Type B pancreatic cell (in vitro differentiated cells): ENCODE measurements at regions not wholly inside any gene's neighbourhood (a gene's known extent, or its start where the extent isn't known, plus 50 kb on each side); places are given as distances from the start of the nearest gene placed in this dataset.

Experiments used
- DNase-seq: peaks from one replicate; pipeline ENCODE4 v3.0.0; 2021; ENCODE audit warnings: mixed read lengths; ENCODE audit not compliant: unreplicated experiment; ENCODE audit errors: extremely low spot score
- H3K27ac Mint-ChIP-seq: 2 replicates; pipeline ENCODE4 v1.8.0; 2021; ENCODE audit warnings: mild to moderate bottlenecking, mixed read lengths
- H3K27me3 Mint-ChIP-seq: 2 replicates; pipeline ENCODE4 v1.8.0; 2021; ENCODE audit warnings: mixed read lengths
- H3K36me3 Mint-ChIP-seq: 2 replicates; pipeline ENCODE4 v1.8.0; 2021; ENCODE audit warnings: mixed read lengths
- H3K4me1 Mint-ChIP-seq: one replicate; pipeline ENCODE4 v1.8.0; 2021; ENCODE audit warnings: mixed read lengths; ENCODE audit not compliant: unreplicated experiment
- H3K4me3 Mint-ChIP-seq: 2 replicates; pipeline ENCODE4 v1.8.0; 2021; ENCODE audit warnings: mild to moderate bottlenecking, mixed read lengths
- H3K9me3 Mint-ChIP-seq: 2 replicates; pipeline ENCODE4 v1.8.0; 2021; ENCODE audit warnings: mixed read lengths
- CTCF ChIP-seq: fragments of 200-600 bp; sonication (generic); conservative IDR thresholded peaks from 2 replicates; pipeline ENCODE4 v1.5.0; 2021; ENCODE audit warnings: antibody characterized with exemption, mild to moderate bottlenecking

GRCh38 chr16:54460263-54460860, 173.8 kb upstream of the IRX3 start:
- peaks cover 8% of the 10 kb centered on the region for H3K9me3 Mint-ChIP-seq
- H3K4me3 Mint-ChIP-seq, result no peak overlapping the region
- H3K36me3 Mint-ChIP-seq, result peaks cover 7% of the 10 kb centered on the region
- DNase-seq, result no peak
- H3K27ac Mint-ChIP-seq, result no peak overlapping the region
- peaks cover 24% of the 10 kb centered on the region for H3K27me3 Mint-ChIP-seq
- TF ChIP-seq CTCF, result no peak
- peaks cover 29% of the 10 kb centered on the region for H3K4me1 Mint-ChIP-seq

GRCh38 chr16:54459509-54460262, 173.1 kb upstream of the IRX3 start:
- no peak overlapping the region for H3K4me3 Mint-ChIP-seq
- H3K36me3 Mint-ChIP-seq, result peaks cover 7% of the 10 kb centered on the region
- peaks cover 36% of the 10 kb centered on the region for H3K4me1 Mint-ChIP-seq
- TF ChIP-seq CTCF, result no peak
- H3K27ac Mint-ChIP-seq, result no peak overlapping the region
- peaks cover 24% of the 10 kb centered on the region for H3K27me3 Mint-ChIP-seq
- no peak for DNase-seq
- peaks cover 8% of the 10 kb centered on the region for H3K9me3 Mint-ChIP-seq

GRCh38 chr16:54458923-54459322, 172.3 kb upstream of the IRX3 start:
- TF ChIP-seq CTCF, result no peak
- DNase-seq, result no peak
- Mint-ChIP-seq H3K36me3 (peaks cover 7% of the 10 kb centered on the region), H3K9me3 (peaks cover 8% of the 10 kb centered on the region), H3K4me3 (no peak overlapping the region), H3K27me3 (peaks cover 24% of the 10 kb centered on the region), H3K27ac (no peak overlapping the region), H3K4me1 (peaks cover 37% of the 10 kb centered on the region)

GRCh38 chr16:54456291-54456690, 169.7 kb upstream of the IRX3 start:
- H3K27ac Mint-ChIP-seq, result no peak overlapping the region
- no peak overlapping the region for H3K4me3 Mint-ChIP-seq

GRCh38 chr16:54455030-54455725, 168.6 kb upstream of the IRX3 start:
- Mint-ChIP-seq H3K27ac (no peak overlapping the region), H3K27me3 (peaks cover 34% of the 10 kb centered on the region), H3K9me3 (peaks cover 7% of the 10 kb centered on the region), H3K4me3 (no peak overlapping the region), H3K4me1 (peaks cover 48% of the 10 kb centered on the region), H3K36me3 (peaks cover 4% of the 10 kb centered on the region)
- DNase-seq, result no peak
- no peak for TF ChIP-seq CTCF

More at GRCh38 chr16:54456291-54456690, 169.7 kb upstream of the IRX3 start:
- Mint-ChIP-seq H3K27me3 (peaks cover 29% of the 10 kb centered on the region), H3K9me3 (peaks cover 5% of the 10 kb centered on the region), H3K4me1 (peaks cover 49% of the 10 kb centered on the region), H3K36me3 (peaks cover 4% of the 10 kb centered on the region)
- DNase-seq, result no peak
- no peak for TF ChIP-seq CTCF
